GM23248 (cell line): ENCODE measurements at regions not wholly inside any gene's neighbourhood (a gene's known extent, or its start where the extent isn't known, plus 50 kb on each side); places are given as distances from the start of the nearest gene placed in this dataset.

Experiments used
- DNase-seq: peaks from one replicate; pipeline ENCODE4 v3.0.0-alpha.2; 2015
- H2AFZ ChIP-seq: fragments of 200-600 bp; sonication (generic); 2 replicates; pipeline ENCODE4 v1.6.1; 2016; ENCODE audit warnings: antibody characterized with exemption
- H3F3A ChIP-seq: fragments of 200-600 bp; sonication (generic); 2 replicates; pipeline ENCODE4 v1.6.1; 2016; ENCODE audit warnings: mild to moderate bottlenecking, antibody characterized with exemption, mixed run types; ENCODE audit not compliant: insufficient read depth
- H3K27ac ChIP-seq: fragments of 200-600 bp; sonication (generic); 2 replicates; pipeline ENCODE4 v1.5.1; 2016; ENCODE audit warnings: mild to moderate bottlenecking
- H3K27me3 ChIP-seq: fragments of 200-600 bp; sonication (generic); replicated peaks from 2 replicates; pipeline ENCODE4 v1.6.1; 2016; ENCODE audit warnings: mild to moderate bottlenecking; ENCODE audit not compliant: insufficient read depth
- H3K36me3 ChIP-seq: fragments of 200-600 bp; sonication (generic); 2 replicates; pipeline ENCODE4 v1.6.1; 2016; ENCODE audit warnings: low read depth, mild to moderate bottlenecking
- H3K4me1 ChIP-seq: fragments of 200-600 bp; sonication (generic); 2 replicates; pipeline ENCODE4 v1.6.1; 2016; ENCODE audit warnings: mild to moderate bottlenecking; ENCODE audit not compliant: insufficient read depth
- H3K4me2 ChIP-seq: fragments of 200-600 bp; sonication (generic); one replicate; pipeline ENCODE4 v1.6.1; 2016; ENCODE audit warnings: mild to moderate bottlenecking; ENCODE audit not compliant: unreplicated experiment
- H3K4me3 ChIP-seq: fragments of 200-600 bp; sonication (generic); 2 replicates; pipeline ENCODE4 v1.5.1; 2016; ENCODE audit warnings: mild to moderate bottlenecking
- H3K79me2 ChIP-seq: fragments of 200-600 bp; sonication (generic); 2 replicates; pipeline ENCODE4 v1.6.1; 2016; ENCODE audit warnings: mild to moderate bottlenecking; ENCODE audit not compliant: insufficient read depth
- H3K9ac ChIP-seq: fragments of 200-600 bp; sonication (generic); 2 replicates; pipeline ENCODE4 v1.6.1; 2016; ENCODE audit warnings: mild to moderate bottlenecking
- H3K9me2 ChIP-seq: fragments of 200-600 bp; sonication (generic); 2 replicates; pipeline ENCODE4 v1.6.1; 2016; ENCODE audit warnings: mixed run types, mild to moderate bottlenecking, moderate library complexity; ENCODE audit not compliant: insufficient read depth
- H3K9me3 ChIP-seq: fragments of 200-600 bp; sonication (generic); one replicate; pipeline ENCODE4 v1.6.1; 2017; ENCODE audit warnings: low read depth
- H4K20me1 ChIP-seq: fragments of 200-600 bp; sonication (generic); 2 replicates; pipeline ENCODE4 v1.6.0; 2016; ENCODE audit not compliant: insufficient read depth
- EZH2 ChIP-seq: fragments of 200-600 bp; sonication (generic); IDR thresholded peaks from 2 replicates; pipeline ENCODE4 v1.6.1; 2018; ENCODE audit warnings: antibody characterized with exemption, mild to moderate bottlenecking; ENCODE audit not compliant: insufficient read depth, poor library complexity, severe bottlenecking
- EZH2phosphoT487 ChIP-seq: fragments of 200-600 bp; sonication (generic); IDR thresholded peaks from 2 replicates; pipeline ENCODE4 v1.6.1; 2018; ENCODE audit warnings: antibody characterized with exemption, moderate library complexity, mild to moderate bottlenecking, low read depth; ENCODE audit not compliant: insufficient read depth
- WGBS, 2 experiments: methylation state at CpG; one replicate each; pipeline ENCODE4 v1.1.6; 2015 to 2017; ENCODE audit warnings: low lambda C conversion rate in 2 of 2, low coverage in 1 of 2; ENCODE audit errors: missing lambda C conversion rate in 2 of 2; 5-methylcytosine and 5-hydroxymethylcytosine counted together
- in situ Hi-C: fragments of 300-500 bp; cut with MboI; formaldehyde crosslinking; loops from 2 replicates; pipeline ENCODE4 v1.15.0; 2020

DNA sequence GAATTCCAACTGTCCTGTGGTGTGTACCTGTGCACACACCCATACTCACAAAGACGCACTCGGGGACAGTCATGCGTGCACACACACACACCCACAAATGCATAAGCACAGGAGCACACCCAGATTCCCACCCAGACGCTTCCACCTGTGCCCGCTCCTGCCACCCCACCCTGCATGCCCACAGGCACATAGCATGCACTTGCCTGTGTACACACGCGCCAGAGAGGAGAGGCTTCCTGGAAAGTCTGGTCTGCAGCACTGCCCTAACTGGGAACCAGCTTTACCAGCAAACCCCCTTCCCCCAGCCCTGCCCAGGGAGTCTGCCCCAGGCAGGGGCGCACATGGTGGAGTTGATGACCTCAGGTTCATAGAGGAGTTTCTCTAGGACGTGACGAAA, 246.2 kb downstream of the UACA start:
- H3K27me3 ChIP-seq: peaks cover 28% of the 10 kb centered on the region
- 78 to 79% methylated on average over 10 of the region's 10 CpGs for WGBS, 2 experiments
- H3K4me1 ChIP-seq: no peaks in the 10 kb centered on the region
- H3K4me2 ChIP-seq: no peak overlapping the region
- H3K9me2 ChIP-seq: no peaks in the 10 kb centered on the region
- in situ Hi-C loops: no loop called here
- H3K36me3 ChIP-seq: no peaks in the 10 kb centered on the region
- no peak overlapping the region for H2AFZ ChIP-seq
- H3K79me2 ChIP-seq: no peaks in the 10 kb centered on the region
- no peak overlapping the region for H3K9ac ChIP-seq
- DNase-seq: no peak
- H3K4me3 ChIP-seq: no peak overlapping the region
- TF ChIP-seq EZH2: no peak
- TF ChIP-seq EZH2phosphoT487: no peak
- H4K20me1 ChIP-seq: no peaks in the 10 kb centered on the region
- H3K9me3 ChIP-seq: no peaks in the 10 kb centered on the region
- no peak overlapping the region for H3K27ac ChIP-seq
- no peaks in the 10 kb centered on the region for H3F3A ChIP-seq

DNA sequence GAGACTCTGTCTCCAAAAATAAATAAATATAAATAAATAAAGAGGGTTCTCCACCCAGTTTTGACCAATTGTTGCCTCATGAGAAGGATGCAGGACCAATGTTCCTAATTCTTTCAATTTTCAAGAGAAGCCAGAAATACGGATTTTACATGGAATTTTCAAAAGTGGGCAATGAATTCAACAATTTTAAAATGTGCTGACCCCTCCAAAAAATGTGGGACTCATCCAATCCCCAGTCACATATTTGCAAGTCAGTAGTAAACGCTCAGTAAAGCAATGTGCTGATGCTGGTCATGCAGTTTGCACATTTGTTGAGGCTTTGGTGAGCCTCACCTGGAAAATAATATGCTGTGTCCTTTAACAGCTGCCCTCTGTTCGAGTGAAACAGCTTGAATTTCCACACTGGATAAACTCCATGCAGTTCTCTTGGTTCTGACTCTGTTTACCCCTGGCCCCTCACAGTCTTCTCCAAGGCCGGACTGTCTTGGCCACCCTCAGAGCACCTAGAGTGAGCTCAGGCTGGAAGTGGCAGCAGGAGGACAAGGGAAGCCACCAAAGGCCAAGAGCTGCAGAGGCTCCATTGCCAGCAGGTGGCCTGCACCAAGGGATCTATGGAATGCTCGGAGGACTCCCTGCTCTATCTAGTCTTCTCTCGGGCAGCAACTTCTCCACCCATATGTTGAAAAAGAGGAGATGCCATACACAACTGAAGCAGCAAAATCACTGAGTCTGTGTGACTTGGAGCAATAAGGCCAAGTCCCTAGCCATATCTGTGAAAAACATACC, 246.8 kb downstream of the UACA start:
- Histone ChIP-seq H3K27me3 (peaks cover 25% of the 10 kb centered on the region), H3F3A (no peaks in the 10 kb centered on the region), H3K36me3 (no peaks in the 10 kb centered on the region), H3K4me2 (no peak overlapping the region), H3K4me3 (no peak overlapping the region), H3K27ac (no peak overlapping the region), H3K9me2 (no peaks in the 10 kb centered on the region), H3K4me1 (no peaks in the 10 kb centered on the region), H3K9ac (no peak overlapping the region), H2AFZ (no peak overlapping the region), H3K79me2 (no peaks in the 10 kb centered on the region), H3K9me3 (no peaks in the 10 kb centered on the region), H4K20me1 (no peaks in the 10 kb centered on the region)
- no peak for DNase-seq
- WGBS, 2 experiments: 67 to 69% methylated on average over 6 of the region's 6 CpGs
- no peak for TF ChIP-seq EZH2
- TF ChIP-seq EZH2phosphoT487: no peak
- in situ Hi-C loops: no loop called here

GRCh38 chr15:70514251-70514650, 249.1 kb downstream of the UACA start:
- in situ Hi-C loops: no loop called here
- WGBS, 2 experiments: 76 to 80% methylated on average over 7 of the region's 7 CpGs
- H3K4me3 ChIP-seq: no peak overlapping the region

DNA sequence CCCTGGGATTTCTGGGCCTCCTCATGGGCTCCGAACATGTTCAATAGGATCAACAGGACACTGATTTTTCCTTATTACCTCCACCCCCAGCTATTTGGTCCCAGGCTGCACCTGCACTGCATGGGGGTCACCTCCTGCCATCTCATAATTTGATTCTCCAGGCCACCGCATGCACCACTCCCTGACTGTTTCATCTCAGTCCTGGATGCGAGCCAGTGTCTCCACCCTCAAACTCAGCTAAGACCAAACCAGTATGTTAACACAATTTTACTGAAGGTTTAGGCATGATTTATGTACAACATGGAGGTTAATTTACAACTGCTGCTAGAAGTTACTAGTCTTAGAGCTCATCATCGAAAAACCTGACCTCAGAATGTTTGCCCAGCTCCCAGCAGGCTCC, 249.5 kb downstream of the UACA start:
- in situ Hi-C loops: no loop called here

More at GRCh38 chr15:70514251-70514650, 249.1 kb downstream of the UACA start:
- Histone ChIP-seq H4K20me1 (no peaks in the 10 kb centered on the region), H3K4me1 (peaks cover under 1% of the 10 kb centered on the region; the same call in 1 of the 2 replicates), H3K9me3 (no peaks in the 10 kb centered on the region), H2AFZ (no peak overlapping the region), H3K9ac (no peak overlapping the region), H3K79me2 (no peaks in the 10 kb centered on the region), H3K27me3 (peaks cover 14% of the 10 kb centered on the region), H3K27ac (no peak overlapping the region), H3K4me2 (no peak overlapping the region), H3K36me3 (no peaks in the 10 kb centered on the region), H3F3A (0 out of 2 replicates have a peak, but pooled peaks cover under 1% of the 10 kb centered on the region), H3K9me2 (no peaks in the 10 kb centered on the region)
- DNase-seq: no peak
- no peak for TF ChIP-seq EZH2
- no peak for TF ChIP-seq EZH2phosphoT487

More for the DNA sequence above, 249.5 kb downstream of the UACA start:
- Histone ChIP-seq H3K9me2 (no peaks in the 10 kb centered on the region), H3K27ac (no peak overlapping the region), H4K20me1 (no peaks in the 10 kb centered on the region), H3K36me3 (no peaks in the 10 kb centered on the region), H3K79me2 (no peaks in the 10 kb centered on the region), H3K4me1 (peaks cover 5% of the 10 kb centered on the region), H3K4me3 (no peak overlapping the region), H3K9ac (no peak overlapping the region), H3K27me3 (peaks cover 14% of the 10 kb centered on the region), H2AFZ (no peak overlapping the region), H3K9me3 (no peaks in the 10 kb centered on the region), H3K4me2 (no peak overlapping the region), H3F3A (0 out of 2 replicates have a peak, but pooled peaks cover 5% of the 10 kb centered on the region)
- DNase-seq: no peak
- TF ChIP-seq EZH2phosphoT487 (no peak), EZH2 (no peak)
- 69 to 72% methylated on average over 4 of the region's 4 CpGs for WGBS, 2 experiments
